ENCODE measurements at regions not wholly inside any gene's neighbourhood (a gene's known extent, or its start where the extent isn't known, plus 50 kb on each side); places are given as distances from the start of the nearest gene placed in this dataset.

GRCh38 chr6:170180671-170181337 is 110.1 kb downstream of the DLL1 start (continued):
- TF ChIP-seq, protein P1, sequence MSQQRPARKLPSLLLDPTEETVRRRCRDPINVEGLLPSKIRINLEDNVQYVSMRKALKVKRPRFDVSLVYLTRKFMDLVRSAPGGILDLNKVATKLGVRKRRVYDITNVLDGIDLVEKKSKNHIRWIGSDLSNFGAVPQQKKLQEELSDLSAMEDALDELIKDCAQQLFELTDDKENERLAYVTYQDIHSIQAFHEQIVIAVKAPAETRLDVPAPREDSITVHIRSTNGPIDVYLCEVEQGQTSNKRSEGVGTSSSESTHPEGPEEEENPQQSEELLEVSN (IDR thresholded peaks at IDR 0.05): no peak
- TF ChIP-seq ZNF274 (IDR thresholded peaks at IDR 0.05; ENCODE audit: borderline replicate concordance, extremely low read depth, low read length): no peak
- no peak for TF ChIP-seq RNF2 (IDR thresholded peaks at IDR 0.05; ENCODE audit: borderline replicate concordance, low read depth, low read length, missing control alignments, poor library complexity, severe bottlenecking)
- no peak for TF ChIP-seq USF2 (IDR thresholded peaks at IDR 0.05; ENCODE audit: low read length)
- no peak for TF ChIP-seq BCL11A (IDR thresholded peaks at IDR 0.05; ENCODE audit: low read depth in 2 of 2, low read length in 2 of 2)
- TF ChIP-seq TBP (IDR thresholded peaks at IDR 0.05; ENCODE audit: low read depth, low read length): no peak

Data from H1 (cell line).